MM.1S (cell line): ENCODE measurements at regions not wholly inside any gene's neighbourhood (a gene's known extent, or its start where the extent isn't known, plus 50 kb on each side); places are given as distances from the start of the nearest gene placed in this dataset.

Source experiments
- EZH2 ChIP-seq: fragments of 300-600 bp; sonication (generic); optimal IDR thresholded peaks from 2 replicates; pipeline ENCODE3; 2017; ENCODE audit warnings: low read depth, mild to moderate bottlenecking, antibody characterized with exemption, low read length, mixed read lengths
- EZH2phosphoT487 ChIP-seq: fragments of 300-600 bp; sonication (generic); IDR thresholded peaks from 2 replicates; pipeline ENCODE4 v1.6.1; 2018; ENCODE audit warnings: antibody characterized with exemption, low read length
- TF ChIP-seq, protein P1 (sequence below): fragments of 300-600 bp; sonication (generic); IDR thresholded peaks from 2 replicates; pipeline ENCODE4 v1.5.1; 2016; ENCODE audit warnings: antibody characterized with exemption, low read length, mixed read lengths

DNA sequence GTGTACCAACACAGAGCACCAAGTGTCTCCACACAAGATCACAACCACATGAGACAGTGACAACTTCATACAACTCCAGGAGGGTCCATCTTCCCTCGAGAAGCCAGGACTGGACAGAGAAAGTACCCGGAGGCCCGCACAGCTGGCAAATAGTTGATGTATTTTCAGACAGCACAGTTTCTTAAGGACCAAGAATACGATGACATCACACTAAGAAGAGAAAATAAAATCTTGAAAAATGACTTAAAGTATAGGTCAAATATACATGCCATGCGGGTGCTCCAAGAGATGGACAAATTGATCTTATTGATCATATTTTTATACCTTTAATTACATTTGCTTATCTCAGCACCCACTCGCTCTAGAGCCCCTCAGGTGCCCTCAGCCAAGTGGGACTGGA, 145.5 kb downstream of the RNASET2 start:
- TF ChIP-seq, protein P1, sequence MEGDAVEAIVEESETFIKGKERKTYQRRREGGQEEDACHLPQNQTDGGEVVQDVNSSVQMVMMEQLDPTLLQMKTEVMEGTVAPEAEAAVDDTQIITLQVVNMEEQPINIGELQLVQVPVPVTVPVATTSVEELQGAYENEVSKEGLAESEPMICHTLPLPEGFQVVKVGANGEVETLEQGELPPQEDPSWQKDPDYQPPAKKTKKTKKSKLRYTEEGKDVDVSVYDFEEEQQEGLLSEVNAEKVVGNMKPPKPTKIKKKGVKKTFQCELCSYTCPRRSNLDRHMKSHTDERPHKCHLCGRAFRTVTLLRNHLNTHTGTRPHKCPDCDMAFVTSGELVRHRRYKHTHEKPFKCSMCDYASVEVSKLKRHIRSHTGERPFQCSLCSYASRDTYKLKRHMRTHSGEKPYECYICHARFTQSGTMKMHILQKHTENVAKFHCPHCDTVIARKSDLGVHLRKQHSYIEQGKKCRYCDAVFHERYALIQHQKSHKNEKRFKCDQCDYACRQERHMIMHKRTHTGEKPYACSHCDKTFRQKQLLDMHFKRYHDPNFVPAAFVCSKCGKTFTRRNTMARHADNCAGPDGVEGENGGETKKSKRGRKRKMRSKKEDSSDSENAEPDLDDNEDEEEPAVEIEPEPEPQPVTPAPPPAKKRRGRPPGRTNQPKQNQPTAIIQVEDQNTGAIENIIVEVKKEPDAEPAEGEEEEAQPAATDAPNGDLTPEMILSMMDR: no peak
- TF ChIP-seq EZH2 (no peak), EZH2phosphoT487 (no peak)
